Right hindlimb (tissue), 1 donor: ENCODE measurements at regions not wholly inside any gene's neighbourhood (a gene's known extent, or its start where the extent isn't known, plus 50 kb on each side); places are given as distances from the start of the nearest gene placed in this dataset.
A peak's percentile ranks its signal among the peaks of the same experiment; 100 is the strongest.
"Not testable (repeated sequence)": the region's sequence is repeated elsewhere in the genome, so short reads cannot be mapped to it uniquely, and the experiment has no call there.

ENCODE experiments used
- DNase-seq: peaks from one replicate; pipeline ENCODE4 v3.0.0-alpha.2; 2018

DNA sequence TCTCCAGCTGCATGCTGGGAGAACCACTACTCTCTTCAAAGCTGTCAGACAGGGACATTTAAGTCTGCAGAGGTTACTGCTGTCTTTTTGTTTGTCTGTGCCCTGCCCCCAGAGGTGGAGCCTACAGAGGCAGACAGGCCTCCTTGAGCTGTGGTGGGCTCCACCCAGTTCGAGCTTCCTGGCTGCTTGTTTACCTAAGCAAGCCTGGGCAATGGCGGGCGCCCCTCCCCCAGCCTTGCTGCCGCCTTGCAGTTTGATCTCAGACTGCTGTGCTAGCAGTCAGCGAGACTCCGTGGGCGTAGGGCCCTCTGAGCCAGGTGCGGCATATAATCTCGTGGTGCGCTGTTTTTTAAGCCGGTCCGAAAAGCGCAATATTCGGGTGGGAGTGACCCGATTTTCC is 215.0 kb downstream of the STIM2 start:
- DNase-seq, result not testable (repeated sequence)

DNA sequence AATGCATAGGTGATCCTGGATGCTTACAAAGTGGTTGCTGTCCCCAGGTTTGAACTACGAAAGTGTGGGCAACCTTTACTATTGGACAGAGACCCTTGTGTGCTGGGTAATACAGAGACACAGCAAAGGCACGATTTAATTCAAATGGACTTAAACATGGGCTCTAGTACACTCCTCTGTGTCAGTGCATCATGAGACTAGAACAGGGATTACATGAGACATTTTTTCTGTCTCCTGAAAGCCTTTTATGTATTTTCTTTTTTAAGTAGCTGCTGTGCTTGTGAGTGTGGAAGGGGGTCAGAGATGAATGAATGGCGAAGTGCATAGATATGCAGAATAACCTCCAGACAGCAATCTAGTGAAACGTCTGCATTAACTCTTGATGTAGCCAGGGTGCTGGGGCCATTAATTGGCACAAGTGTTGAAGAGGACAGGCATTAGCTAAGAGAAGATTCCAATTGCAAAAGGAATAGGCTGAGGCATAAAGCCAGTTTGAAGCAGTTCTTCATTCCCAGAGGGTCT is 218.4 kb downstream of the STIM2 start:
- no peak for DNase-seq

DNA sequence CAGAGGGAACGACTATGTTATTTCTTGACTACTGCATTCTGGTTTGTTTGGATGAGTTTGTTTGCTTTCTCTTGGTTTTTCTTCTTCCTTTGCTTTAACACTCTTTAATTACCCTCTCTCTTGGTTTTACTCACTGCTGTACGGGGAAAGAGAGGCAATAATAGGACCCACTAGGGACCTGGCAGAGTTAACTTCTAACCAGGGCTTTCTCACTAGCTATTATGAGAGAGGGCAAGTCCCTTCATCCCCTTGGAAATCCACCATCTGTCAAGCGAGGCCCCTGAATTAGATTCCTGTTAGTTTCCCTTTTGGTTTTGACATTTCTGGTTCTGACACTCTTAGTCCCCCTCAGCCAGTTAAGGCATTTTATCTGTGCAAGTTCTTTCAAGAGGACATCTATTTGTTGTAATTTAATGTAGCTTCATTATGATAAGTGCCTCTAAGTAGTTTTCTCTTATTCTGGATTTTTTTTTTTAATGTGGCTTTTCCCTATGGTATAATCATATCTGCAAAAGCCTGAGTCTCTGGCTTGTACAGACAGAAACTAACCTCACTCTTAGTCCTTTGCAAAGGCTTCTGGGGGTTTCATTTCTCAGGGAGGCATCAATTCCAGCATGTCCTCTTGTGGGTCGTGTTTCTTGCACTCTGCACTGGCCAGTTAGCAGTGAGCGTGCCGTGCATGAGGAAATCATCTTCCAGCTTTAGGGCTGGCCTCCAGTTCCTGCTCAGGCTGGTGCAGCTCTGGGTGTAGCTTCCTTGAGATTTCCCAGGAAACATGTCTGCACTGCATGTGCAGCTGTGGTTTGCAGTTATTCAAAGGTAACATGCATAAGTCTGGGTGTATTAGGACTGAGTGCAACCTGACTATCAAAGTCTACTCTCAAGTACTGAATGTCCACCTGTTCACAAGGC is 221.3 kb downstream of the STIM2 start:
- DNase-seq, result no peak

DNA sequence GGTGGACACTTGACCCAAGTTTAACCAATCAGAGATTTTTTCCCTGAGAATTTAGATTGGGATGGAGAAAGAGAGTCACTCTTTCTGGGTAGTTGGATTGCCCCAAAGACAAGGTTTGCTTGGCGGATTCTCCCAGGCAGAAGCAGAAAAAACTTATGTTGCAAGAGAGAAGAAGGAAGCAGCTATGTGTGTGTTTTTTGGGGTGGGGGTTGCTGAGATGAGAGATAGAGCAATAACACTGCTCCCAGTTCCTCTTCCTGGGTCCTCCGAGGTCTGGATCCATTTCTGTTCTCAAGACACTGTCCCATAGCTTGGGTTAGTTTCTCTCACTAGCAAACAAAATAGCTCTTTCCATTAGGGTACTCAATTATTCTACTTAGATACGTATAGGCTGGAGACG is 222.1 kb downstream of the STIM2 start:
- no peak for DNase-seq

DNA sequence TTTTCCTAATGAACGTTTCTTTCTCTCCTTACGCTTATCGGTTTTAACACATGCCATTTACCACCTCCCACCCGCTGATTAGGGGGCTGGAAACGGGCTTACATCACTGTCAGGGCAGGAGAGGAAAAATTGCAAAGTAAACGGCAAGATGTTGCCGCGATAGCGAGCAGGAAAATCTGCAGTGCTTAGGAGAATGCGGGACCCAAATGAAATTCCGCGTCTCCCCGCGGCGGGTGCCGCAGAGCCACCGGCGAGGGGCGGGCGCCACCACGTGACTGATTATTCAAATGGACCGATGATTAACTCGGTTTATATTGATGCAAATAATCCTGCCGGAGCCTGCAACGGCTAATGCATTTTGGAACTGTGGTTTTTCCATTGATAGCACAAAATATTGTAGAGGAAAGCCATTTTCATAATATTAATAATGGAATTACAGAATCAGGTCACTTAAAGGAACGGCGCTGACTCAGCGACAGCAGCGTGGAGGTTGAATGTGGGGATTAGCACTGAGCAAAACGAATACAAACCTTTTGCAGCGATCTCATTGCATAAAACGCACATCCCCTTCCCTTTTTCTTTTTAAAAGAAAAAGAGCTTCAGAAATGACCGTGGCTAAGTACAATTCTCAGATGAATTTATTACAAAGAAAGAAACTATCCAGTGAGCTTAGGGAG is 224.2 kb downstream of the STIM2 start:
- peak; percentile 56 for DNase-seq

DNA sequence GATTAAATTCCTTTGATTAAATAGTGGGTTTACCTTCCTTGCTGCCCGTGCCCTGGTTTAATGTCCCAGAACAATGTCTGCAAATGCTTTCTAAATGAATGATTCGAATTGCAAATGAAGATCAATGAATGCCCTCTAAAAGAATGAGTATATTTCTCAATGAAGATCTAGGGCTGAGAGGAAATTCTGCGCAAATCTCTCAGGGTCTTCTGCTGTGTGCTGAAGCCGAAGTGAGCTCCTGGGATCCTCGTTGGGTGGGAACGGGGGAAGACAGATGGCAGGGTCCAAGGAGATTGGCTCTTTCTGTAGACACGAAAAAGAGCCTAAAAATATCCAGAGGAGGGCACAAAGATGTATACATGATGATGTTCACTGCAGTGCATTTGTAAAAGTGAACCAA is 224.8 kb downstream of the STIM2 start:
- DNase-seq, result no peak

DNA sequence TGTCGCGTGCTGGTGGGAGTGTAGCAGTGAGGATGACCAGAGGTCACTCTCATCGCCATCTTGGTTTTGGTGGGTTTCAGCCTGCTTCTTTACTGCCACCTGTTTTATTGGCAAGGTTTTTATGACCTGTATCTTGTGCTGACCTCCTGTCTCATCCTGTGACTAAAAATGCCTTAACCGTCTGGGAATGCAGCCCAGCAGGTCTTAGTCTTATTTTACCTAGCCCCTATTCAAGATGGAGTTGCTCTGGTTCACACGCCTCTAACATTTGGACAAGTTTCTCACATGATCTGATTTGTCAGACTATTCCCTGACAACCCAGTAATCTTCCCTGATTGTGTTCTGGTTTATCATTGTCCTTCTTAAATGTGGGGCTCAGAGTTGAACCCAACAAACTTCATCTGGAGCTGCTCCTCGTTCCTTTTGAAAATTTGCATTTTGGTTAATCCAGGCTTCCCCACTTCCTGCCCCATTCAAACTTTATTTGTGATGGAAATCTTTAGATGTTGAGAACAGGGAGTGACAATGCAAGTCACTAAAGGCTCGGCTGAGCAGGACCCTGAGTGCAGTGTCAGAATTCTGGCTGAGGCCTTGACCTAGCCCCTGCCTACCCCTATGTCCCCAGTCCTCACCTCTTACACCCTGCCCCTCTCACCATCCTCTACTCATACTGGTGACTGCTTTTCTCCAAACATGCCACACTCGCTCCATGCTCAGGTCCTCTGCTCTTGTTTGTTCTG is 226.8 kb downstream of the STIM2 start:
- DNase-seq, result no peak

DNA sequence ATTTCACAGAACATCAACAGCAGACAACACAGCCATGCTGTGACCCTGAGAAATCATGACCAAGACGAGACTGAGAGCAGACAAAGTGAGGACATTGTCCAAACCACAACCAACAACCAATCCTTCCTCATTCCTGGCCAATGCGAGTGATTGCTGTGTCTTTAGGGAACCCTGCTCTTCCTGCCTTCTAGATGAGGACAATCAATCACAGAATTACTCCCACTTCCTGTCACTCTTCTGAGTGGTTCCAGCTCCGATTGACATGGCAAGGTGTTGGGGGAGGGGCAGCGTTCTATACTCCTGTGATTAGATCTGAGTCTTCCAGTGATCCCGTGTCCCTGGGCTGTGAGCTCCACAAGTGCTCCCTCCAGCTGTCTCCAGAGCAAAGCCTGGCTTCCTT is 227.8 kb downstream of the STIM2 start:
- no peak for DNase-seq

DNA sequence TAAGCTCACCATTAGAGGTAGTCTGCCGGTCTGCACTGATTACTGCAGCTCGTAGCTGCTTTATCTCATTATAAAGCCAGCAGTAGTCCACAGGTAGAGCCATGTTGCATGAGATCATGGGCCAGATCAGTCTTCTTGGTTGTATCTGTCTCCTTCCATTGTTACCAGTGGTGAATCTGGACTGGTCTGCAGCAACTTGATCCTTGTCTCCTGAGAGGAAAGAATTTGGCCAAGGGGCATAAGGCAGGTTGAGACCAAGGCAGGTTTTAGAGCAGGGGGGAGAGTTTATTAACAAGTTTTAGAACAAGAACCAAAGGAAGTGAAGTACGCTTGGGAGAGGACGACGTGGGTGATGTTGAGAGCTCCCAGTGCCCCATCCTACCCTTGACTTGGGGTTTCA is 228.5 kb downstream of the STIM2 start:
- DNase-seq, result no peak

DNA sequence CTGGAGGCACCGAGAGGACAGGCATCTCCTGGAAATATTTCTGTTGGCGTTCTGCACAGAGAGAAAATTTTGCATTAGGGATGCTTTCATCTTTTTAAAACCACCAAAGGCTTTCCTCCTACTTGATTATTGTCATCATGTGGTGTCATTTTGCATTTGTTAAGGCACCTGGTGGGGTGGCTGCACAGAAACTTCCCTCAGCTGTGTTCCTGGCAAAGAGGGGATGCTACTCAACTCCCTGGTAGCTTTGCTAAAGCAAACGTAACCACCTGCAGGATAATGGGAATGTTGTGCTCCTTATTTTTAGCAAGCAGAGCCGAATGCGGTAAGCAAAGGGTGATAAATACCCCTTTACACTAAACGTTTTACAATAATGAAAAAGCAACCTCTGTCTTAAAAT is 229.8 kb downstream of the STIM2 start:
- no peak for DNase-seq

DNA sequence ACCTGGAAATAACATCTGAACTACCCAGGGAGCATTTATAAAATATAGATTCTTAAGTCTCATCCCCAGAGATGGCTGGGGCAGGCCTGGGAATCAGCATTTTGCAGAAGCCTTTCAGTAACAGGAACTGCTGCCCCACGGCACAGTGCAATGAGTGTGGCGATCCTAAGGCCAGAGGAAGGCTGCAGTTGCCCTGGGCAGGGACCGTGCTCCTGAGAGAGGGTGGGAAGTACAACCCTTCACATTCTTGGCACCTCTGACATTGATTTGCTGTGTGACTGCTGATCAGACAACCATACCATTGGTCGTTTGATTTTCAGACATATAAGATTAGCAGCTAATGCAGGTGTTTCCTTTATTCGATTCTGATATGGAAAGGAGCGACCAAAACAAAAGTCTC is 233.6 kb downstream of the STIM2 start:
- no peak for DNase-seq

DNA sequence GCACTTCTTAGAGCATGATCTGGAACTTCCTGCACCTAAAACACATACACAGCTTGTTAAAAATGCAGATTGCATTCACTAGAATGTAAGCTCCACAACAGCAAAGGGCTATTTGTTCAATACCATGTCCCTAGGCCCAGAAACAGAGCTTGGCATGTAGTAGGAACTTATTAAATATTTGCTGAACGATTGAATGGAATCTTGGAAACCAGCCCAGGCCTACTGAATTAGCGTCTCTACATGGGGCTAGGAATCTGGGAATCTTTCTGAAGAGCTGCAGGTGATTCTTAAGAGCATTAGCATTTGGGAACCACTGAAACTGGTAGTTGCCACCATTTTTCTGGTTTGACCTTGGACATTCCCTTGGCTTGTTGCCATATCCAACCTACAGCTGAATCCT is 234.1 kb downstream of the STIM2 start:
- DNase-seq, result no peak

DNA sequence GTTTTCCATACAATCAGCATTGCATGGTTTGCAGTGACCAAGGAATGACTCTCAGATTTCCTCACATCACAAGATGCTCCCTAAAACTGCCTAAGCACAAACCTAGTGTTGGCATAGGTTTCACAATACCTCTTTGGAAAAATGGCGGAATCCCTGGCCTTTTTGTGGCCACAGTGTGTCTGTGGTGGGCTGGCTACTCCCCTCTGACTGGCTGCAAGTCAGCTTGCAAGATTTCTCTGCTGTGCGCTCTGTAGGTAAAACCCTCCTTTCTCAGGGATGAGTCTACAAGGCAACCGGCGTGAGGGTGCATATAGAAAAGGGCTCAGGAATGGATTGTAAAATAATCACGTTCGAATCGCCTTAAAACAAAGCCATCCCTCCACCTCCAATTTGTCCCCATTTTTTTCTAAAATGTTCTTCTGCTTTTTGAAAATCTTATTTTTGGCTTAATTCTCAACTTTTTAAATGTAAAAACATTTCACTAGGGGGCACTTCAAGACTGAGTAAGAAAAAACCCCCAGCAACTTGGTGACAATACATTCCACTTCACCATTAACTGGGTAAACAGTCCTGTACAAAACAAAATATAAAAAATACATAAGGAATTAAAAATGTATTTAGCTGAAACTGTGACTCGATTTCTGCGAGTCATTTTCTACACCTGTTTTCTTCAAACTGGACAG is 235.6 kb downstream of the STIM2 start:
- DNase-seq, result no peak

DNA sequence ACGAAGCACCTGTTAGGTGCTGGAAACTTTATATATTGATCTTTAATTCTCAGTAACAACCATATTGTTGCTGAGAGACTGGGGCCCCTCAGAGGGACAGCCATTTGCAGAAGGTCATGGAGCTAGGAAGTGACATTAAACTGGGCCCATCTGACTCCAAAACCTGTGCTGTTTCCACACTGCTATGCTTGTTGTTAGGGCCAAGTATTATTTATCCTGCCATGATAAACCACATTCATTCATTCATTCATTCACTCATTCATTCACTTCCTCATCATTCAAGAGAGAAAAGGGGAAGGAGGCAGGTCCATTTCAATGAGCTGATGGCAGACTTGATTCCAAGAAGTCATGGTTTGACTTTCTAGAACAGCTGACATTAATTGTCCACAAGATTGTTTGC is 237.4 kb downstream of the STIM2 start:
- no peak for DNase-seq

DNA sequence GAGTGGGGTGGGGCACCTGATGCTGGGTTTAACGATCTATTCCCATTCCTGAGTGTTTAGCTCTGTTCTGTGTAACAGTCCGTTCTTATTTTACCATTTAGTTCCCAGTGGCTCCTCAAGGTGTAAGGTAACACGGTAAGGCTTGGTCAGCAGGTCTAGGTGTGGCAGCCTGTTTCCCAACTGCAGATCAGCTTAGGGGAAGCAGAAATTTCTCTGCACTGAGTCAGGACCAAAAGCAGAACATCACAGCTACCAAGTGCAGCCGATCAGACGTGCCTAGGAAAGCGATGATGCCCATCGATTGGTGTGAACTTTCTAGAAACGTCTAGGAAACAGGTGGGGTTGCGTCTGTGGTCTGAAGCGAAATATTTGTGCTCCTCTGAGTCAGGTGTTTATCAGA is 240.1 kb downstream of the STIM2 start:
- DNase-seq, result no peak

DNA sequence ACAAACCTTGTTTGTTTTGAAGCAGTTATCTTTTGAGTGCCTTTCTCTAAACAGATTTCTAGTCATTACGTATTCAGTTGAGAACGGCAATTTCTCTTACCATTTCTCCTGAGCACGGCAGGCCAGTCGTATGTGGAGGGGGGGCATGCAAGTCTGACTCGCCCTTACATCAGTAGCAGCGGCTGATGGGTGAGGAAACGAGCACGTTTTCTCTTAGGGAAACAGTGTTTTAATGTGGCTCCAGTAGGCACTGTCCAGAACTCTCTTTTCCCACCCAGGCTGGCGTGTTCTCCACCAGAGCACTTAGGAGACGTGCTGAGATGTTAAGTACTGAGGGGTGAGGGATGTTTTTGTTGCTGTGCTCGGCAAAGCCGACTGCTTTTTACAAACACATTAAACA is 240.5 kb downstream of the STIM2 start:
- no peak for DNase-seq

DNA sequence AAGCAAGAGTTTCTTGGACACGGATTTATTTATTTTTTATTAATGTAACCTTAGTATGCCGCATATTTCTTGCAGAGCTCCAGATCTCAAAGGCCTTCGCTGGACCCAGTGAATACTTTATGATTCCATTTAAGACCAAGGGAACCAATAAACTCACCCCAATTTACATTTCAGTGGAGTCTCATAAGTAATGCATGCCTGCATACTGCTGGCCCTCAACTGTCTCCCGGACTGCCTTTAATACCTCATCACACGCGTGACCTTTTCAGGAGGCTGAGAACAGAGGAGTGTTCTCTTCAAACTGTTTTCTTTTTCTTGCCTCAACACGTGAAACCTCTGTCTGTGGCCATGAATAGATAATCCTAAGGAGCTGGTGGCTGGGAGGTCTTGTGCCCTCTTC is 240.9 kb downstream of the STIM2 start:
- DNase-seq, result no peak

DNA sequence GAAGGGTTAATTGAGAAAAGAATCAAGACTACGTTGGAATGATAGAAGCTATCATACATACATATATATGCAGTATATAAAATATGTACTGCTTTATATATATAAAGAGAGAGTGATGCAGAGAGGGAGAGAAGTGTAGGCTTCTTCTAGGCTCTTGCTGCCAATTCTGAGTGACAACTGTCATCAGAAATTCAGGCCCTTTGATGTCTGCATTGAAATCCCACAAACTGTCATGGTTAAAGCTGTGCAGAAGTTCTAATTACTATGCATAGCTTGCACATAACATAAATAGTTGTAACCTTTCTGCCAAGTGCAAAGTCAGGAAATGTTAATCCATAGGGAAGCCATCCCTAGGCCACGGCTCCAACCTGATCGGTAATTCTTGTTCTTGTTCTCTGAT is 251.0 kb downstream of the STIM2 start:
- no peak for DNase-seq

DNA sequence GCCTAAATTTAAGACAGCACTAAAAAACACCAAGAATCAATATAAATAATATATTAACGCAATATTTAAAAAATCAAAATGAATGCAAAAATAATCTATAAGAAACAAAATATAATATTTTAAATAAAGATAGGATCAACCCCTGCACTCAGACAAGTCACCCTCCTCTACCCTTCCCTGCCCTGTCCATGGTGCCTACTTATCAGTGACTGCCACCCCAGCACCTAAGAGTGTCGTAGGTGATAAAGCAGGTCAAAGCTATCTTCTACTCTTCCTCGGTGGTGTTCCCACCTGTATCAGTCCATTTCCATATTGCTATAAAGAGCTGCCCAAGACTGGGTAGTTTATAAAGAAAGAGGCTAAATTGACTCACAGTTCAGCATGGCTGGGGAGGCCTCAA is 251.9 kb downstream of the STIM2 start:
- DNase-seq, result no peak

DNA sequence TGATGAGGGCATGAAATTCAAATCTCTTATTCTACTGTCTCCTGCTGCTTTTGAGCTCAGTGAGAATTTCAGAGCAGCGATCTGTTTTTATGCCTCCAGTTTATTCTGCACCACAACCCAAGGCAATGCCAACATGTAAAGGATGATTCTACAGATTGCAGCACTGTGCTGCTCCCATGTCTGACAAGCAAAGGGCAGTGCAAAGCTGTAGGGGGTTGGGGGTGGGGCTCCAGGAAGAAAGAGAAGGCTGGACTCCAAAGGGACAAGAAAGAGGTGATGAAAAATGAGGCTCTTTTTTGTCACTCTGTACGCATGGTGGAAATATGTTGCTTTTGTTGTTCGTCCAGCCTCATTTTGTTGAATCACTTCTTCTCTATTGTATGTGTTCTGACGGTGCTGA is 254.6 kb downstream of the STIM2 start:
- no peak for DNase-seq

DNA sequence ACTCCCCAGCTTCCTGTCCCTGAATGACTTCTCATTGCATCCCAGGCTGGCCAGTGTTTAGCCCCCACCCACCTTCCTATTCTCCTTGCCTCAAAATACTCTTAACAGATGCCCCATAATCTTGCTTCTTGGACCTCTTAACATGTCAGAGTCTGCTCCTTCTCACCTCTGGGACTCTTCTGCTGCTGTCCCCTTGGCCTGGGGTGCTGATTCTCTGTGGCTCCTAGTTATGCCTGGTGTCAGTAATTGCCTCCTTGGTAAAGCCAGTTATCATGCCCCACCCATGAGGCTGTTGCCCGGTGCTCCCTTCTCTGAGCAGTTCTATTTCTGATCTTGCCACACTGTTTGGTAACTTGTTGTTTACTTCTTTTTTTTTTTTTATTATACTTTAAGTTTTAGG is 256.8 kb downstream of the STIM2 start:
- DNase-seq, result no peak

DNA sequence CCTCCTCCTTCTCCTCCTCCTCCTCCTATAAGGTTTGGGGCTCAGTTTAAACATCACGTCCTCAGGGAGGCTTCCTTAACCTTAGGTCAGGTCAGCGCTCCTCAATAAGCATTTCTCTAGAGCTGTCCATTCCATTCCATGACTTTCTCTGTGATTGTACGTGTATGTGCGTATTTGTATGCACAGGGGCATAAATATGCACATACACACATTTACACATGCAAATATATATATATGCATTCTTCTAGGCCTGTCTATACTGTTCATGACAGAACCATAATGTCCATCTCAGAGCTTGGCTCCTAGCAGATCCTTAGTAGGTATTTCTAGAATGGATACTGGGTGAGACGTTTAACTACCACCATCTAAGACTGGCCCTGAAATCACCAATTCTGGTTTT is 258.6 kb downstream of the STIM2 start:
- DNase-seq, result no peak

DNA sequence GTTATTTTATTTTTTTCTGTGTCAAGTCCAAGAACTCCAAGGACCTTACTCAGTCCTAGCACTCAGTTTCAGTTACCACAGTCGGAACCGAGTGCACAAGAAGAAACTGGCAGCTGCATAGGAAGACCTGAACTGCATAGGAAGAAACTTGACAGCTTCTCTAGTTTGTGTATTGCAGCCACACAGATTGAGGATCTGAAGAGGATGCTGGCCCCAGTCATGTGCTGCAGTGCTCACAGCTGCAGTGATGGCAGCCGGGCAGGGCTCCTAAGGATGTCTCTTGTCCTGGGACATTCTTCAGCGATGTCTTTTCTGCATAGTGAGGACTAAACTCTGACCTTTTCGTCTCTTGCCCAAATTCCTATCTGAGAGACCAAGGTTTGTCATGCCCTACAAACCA is 261.2 kb downstream of the STIM2 start:
- no peak for DNase-seq
